HFF-Myc (cell line): ENCODE measurements at regions not wholly inside any gene's neighbourhood (a gene's known extent, or its start where the extent isn't known, plus 50 kb on each side); places are given as distances from the start of the nearest gene placed in this dataset.

ENCODE experiments used
- DNase-seq: peaks from one replicate; pipeline ENCODE4 v3.0.0-alpha.2; 2011; ENCODE audit warnings: low read depth; ENCODE audit errors: extremely low read depth
- H3K4me3 ChIP-seq: replicated peaks from 2 replicates; pipeline ENCODE4 v1.5.1; 2011; ENCODE audit warnings: low read depth, mild to moderate bottlenecking, control low read depth, low read length
- CTCF ChIP-seq: IDR thresholded peaks from 2 replicates; pipeline ENCODE4 v1.5.1; 2012; ENCODE audit warnings: mild to moderate bottlenecking, low read depth, low read length, control low read depth; ENCODE audit errors: missing control alignments

- DNase-seq = no peak
- H3K4me3 ChIP-seq = no peak overlapping the region
- no peak for TF ChIP-seq CTCF
These were observed 106.1 kb upstream of the HDAC4 start for GRCh38 chr2:239506961-239507360.

- no peak overlapping the region for H3K4me3 ChIP-seq
- TF ChIP-seq CTCF = no peak
- DNase-seq = no peak
These were observed 105.5 kb upstream of the HDAC4 start for GRCh38 chr2:239506101-239506857.

GRCh38 chr2:239504643-239505235 lies 103.9 kb upstream of the HDAC4 start:
- DNase-seq = no peak
- no peak overlapping the region for H3K4me3 ChIP-seq
- no peak for TF ChIP-seq CTCF

- TF ChIP-seq CTCF = no peak
- DNase-seq = no peak
- H3K4me3 ChIP-seq = no peak overlapping the region
These were observed 101.8 kb upstream of the HDAC4 start for GRCh38 chr2:239502430-239503186.

GRCh38 chr2:239500574-239501550 lies 100.0 kb upstream of the HDAC4 start:
- DNase-seq = no peak
- no peak for TF ChIP-seq CTCF

GRCh38 chr2:239499726-239500573 lies 99.1 kb upstream of the HDAC4 start:
- no peak for DNase-seq
- no peak for TF ChIP-seq CTCF
- H3K4me3 ChIP-seq = no peak overlapping the region

More at GRCh38 chr2:239500574-239501550, 100.0 kb upstream of the HDAC4 start:
- H3K4me3 ChIP-seq = no peak overlapping the region
